ENCODE measurements at regions not wholly inside any gene's neighbourhood (a gene's known extent, or its start where the extent isn't known, plus 50 kb on each side); places are given as distances from the start of the nearest gene placed in this dataset.

GRCh38 chr20:48193627-48194425 is 408.5 kb upstream of the SULF2 start:
- DNase-seq: no peak

- DNase-seq: no peak
Observed at GRCh38 chr20:48192109-48192508, 406.8 kb upstream of the SULF2 start.

GRCh38 chr20:48191200-48191599 is 405.9 kb upstream of the SULF2 start:
- no peak for DNase-seq

GRCh38 chr20:48190757-48191156 is 405.5 kb upstream of the SULF2 start:
- no peak for DNase-seq

GRCh38 chr20:48189181-48189580 is 403.9 kb upstream of the SULF2 start:
- DNase-seq: no peak

GRCh38 chr20:48187851-48188250 is 402.6 kb upstream of the SULF2 start:
- no peak for DNase-seq

- DNase-seq: no peak
Observed at GRCh38 chr20:48186915-48187314, 401.6 kb upstream of the SULF2 start.

- DNase-seq: no peak
Observed at GRCh38 chr20:48186447-48186846, 401.2 kb upstream of the SULF2 start.

- no peak for DNase-seq
Observed at GRCh38 chr20:48184229-48184628, 398.9 kb upstream of the SULF2 start.

- no peak for DNase-seq
Observed at GRCh38 chr20:48181261-48181935, 396.1 kb upstream of the SULF2 start.

GRCh38 chr20:48180618-48181017 is 395.3 kb upstream of the SULF2 start:
- no peak for DNase-seq

- DNase-seq: no peak
Observed at GRCh38 chr20:48180024-48180423, 394.7 kb upstream of the SULF2 start.

GRCh38 chr20:48178633-48179032 is 393.4 kb upstream of the SULF2 start:
- no peak for DNase-seq

- DNase-seq: no peak
Observed at GRCh38 chr20:48177058-48177457, 391.8 kb upstream of the SULF2 start.

GRCh38 chr20:48176139-48176538 is 390.9 kb upstream of the SULF2 start:
- DNase-seq: no peak

GRCh38 chr20:48175261-48175660 is 390.0 kb upstream of the SULF2 start:
- DNase-seq: no peak

- DNase-seq: no peak
Observed at GRCh38 chr20:48172357-48172702, 387.0 kb upstream of the SULF2 start.

- DNase-seq: no peak
Observed at GRCh38 chr20:48171626-48172356, 386.5 kb upstream of the SULF2 start.

- DNase-seq: no peak
Observed at GRCh38 chr20:48171071-48171470, 385.8 kb upstream of the SULF2 start.

GRCh38 chr20:48170625-48171024 is 385.3 kb upstream of the SULF2 start:
- DNase-seq: no peak

GRCh38 chr20:48169650-48170225 is 384.5 kb upstream of the SULF2 start:
- no peak for DNase-seq

GRCh38 chr20:48166082-48166835 is 381.0 kb upstream of the SULF2 start:
- no peak for DNase-seq

- no peak for DNase-seq
Observed at GRCh38 chr20:48165401-48165685, 380.1 kb upstream of the SULF2 start.

All from AML-193 (cell line).